ENCODE measurements at regions not wholly inside any gene's neighbourhood (a gene's known extent, or its start where the extent isn't known, plus 50 kb on each side); places are given as distances from the start of the nearest gene placed in this dataset.

GRCh38 chr3:34260271-34261000, 462.0 kb downstream of the PDCD6IP start:
- no peak for DNase-seq

GRCh38 chr3:34261001-34261385, 462.6 kb downstream of the PDCD6IP start:
- DNase-seq: no peak

GRCh38 chr3:34263101-34263621, 464.7 kb downstream of the PDCD6IP start:
- no peak for DNase-seq

- DNase-seq: no peak
Measured at GRCh38 chr3:34264337-34265041, 466.1 kb downstream of the PDCD6IP start.

GRCh38 chr3:34267088-34267487, 468.7 kb downstream of the PDCD6IP start:
- DNase-seq: no peak

- no peak for DNase-seq
Measured at GRCh38 chr3:34268032-34268709, 469.7 kb downstream of the PDCD6IP start.

GRCh38 chr3:34275811-34276210, 477.4 kb downstream of the PDCD6IP start:
- DNase-seq: no peak

- DNase-seq: no peak
Measured at GRCh38 chr3:34276342-34276741, 477.9 kb downstream of the PDCD6IP start.

- DNase-seq: no peak
Measured at GRCh38 chr3:34277110-34277509, 478.7 kb downstream of the PDCD6IP start.

- no peak for DNase-seq
Measured at GRCh38 chr3:34279901-34280300, 481.5 kb downstream of the PDCD6IP start.

GRCh38 chr3:34283751-34284150, 485.3 kb downstream of the PDCD6IP start:
- no peak for DNase-seq

GRCh38 chr3:34284959-34285826, 486.8 kb downstream of the PDCD6IP start:
- DNase-seq: no peak

- no peak for DNase-seq
Measured at GRCh38 chr3:34285827-34286188, 487.4 kb downstream of the PDCD6IP start.

- DNase-seq: no peak
Measured at GRCh38 chr3:34292605-34293300, 494.3 kb downstream of the PDCD6IP start.

- DNase-seq: no peak
Measured at GRCh38 chr3:34294240-34294639, 495.8 kb downstream of the PDCD6IP start.

GRCh38 chr3:34296796-34297195, 498.4 kb downstream of the PDCD6IP start:
- DNase-seq: no peak

- DNase-seq: no peak
Measured at GRCh38 chr3:34298653-34299052, 500.2 kb downstream of the PDCD6IP start.

GRCh38 chr3:34300621-34301020, 502.2 kb downstream of the PDCD6IP start:
- no peak for DNase-seq

GRCh38 chr3:34301313-34301712, 502.9 kb downstream of the PDCD6IP start:
- DNase-seq: no peak

- DNase-seq: no peak
Measured at GRCh38 chr3:34305266-34305665, 506.8 kb downstream of the PDCD6IP start.

GRCh38 chr3:34312684-34313083, 514.3 kb downstream of the PDCD6IP start:
- DNase-seq: no peak

- no peak for DNase-seq
Measured at GRCh38 chr3:34319881-34320280, 521.5 kb downstream of the PDCD6IP start.

All from NCI-H1436 treated with DMSO at 0.1 percent for 48 hours (cell line).